Peyer's patch (tissue), 4 donors: ENCODE measurements at regions not wholly inside any gene's neighbourhood (a gene's known extent, or its start where the extent isn't known, plus 50 kb on each side); places are given as distances from the start of the nearest gene placed in this dataset.

ENCODE experiments used
- POLR2A ChIP-seq, 2 donors: fragments of 450-650 bp; IDR thresholded peaks; one replicate each; pipeline ENCODE4 v1.5.1; 2017; ENCODE audit warnings: antibody characterized with exemption in 2 of 2, mild to moderate bottlenecking in 2 of 2, moderate library complexity in 2 of 2
- TF ChIP-seq, protein P1 (sequence below), 6 experiments: fragments of 450-650 bp in 4 of 6; fragments of 200-600 bp in 2 of 6; sonication (generic) in 1 of 6; IDR thresholded peaks; one replicate each; pipeline ENCODE4 v1.5.1; 2017 to 2019; ENCODE audit warnings: antibody characterized with exemption in 6 of 6, mild to moderate bottlenecking in 3 of 6, moderate library complexity in 1 of 6

DNA sequence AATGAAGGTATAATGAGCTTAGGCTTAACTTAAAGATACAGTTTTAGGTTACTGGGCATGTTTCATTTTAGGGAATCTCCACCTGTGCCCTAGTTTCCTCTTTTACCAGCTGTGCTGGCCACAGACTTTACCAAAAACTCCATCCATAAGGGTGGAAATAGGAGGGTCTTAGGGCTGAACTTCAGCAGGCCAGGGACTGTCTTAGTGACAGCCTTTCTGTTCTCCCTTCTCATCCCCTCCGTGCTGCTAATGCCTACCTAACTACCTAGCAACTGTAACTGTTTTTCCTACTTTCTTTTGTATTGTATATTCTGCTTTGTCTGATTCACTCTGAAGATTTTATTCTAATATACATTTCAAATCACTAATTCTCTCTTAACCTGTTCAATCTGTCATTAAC, 1375.3 kb downstream of the PCDH18 start:
- TF ChIP-seq, protein P1, sequence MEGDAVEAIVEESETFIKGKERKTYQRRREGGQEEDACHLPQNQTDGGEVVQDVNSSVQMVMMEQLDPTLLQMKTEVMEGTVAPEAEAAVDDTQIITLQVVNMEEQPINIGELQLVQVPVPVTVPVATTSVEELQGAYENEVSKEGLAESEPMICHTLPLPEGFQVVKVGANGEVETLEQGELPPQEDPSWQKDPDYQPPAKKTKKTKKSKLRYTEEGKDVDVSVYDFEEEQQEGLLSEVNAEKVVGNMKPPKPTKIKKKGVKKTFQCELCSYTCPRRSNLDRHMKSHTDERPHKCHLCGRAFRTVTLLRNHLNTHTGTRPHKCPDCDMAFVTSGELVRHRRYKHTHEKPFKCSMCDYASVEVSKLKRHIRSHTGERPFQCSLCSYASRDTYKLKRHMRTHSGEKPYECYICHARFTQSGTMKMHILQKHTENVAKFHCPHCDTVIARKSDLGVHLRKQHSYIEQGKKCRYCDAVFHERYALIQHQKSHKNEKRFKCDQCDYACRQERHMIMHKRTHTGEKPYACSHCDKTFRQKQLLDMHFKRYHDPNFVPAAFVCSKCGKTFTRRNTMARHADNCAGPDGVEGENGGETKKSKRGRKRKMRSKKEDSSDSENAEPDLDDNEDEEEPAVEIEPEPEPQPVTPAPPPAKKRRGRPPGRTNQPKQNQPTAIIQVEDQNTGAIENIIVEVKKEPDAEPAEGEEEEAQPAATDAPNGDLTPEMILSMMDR (IDR thresholded peaks at IDR 0.05), result no peak
- TF ChIP-seq POLR2A (IDR thresholded peaks at IDR 0.05), result no peak
